GM23248 (cell line): ENCODE measurements at regions not wholly inside any gene's neighbourhood (a gene's known extent, or its start where the extent isn't known, plus 50 kb on each side); places are given as distances from the start of the nearest gene placed in this dataset.
A peak's percentile ranks its signal among the peaks of the same experiment; 100 is the strongest.

ENCODE experiments used
- DNase-seq: peaks from one replicate; pipeline ENCODE4 v3.0.0-alpha.2; 2015
- H2AFZ ChIP-seq: fragments of 200-600 bp; sonication (generic); 2 replicates; pipeline ENCODE4 v1.6.1; 2016; ENCODE audit warnings: antibody characterized with exemption
- H3F3A ChIP-seq: fragments of 200-600 bp; sonication (generic); 2 replicates; pipeline ENCODE4 v1.6.1; 2016; ENCODE audit warnings: mild to moderate bottlenecking, antibody characterized with exemption, mixed run types; ENCODE audit not compliant: insufficient read depth
- H3K27ac ChIP-seq: fragments of 200-600 bp; sonication (generic); 2 replicates; pipeline ENCODE4 v1.5.1; 2016; ENCODE audit warnings: mild to moderate bottlenecking
- H3K27me3 ChIP-seq: fragments of 200-600 bp; sonication (generic); replicated peaks from 2 replicates; pipeline ENCODE4 v1.6.1; 2016; ENCODE audit warnings: mild to moderate bottlenecking; ENCODE audit not compliant: insufficient read depth
- H3K36me3 ChIP-seq: fragments of 200-600 bp; sonication (generic); 2 replicates; pipeline ENCODE4 v1.6.1; 2016; ENCODE audit warnings: low read depth, mild to moderate bottlenecking
- H3K4me1 ChIP-seq: fragments of 200-600 bp; sonication (generic); 2 replicates; pipeline ENCODE4 v1.6.1; 2016; ENCODE audit warnings: mild to moderate bottlenecking; ENCODE audit not compliant: insufficient read depth
- H3K4me2 ChIP-seq: fragments of 200-600 bp; sonication (generic); one replicate; pipeline ENCODE4 v1.6.1; 2016; ENCODE audit warnings: mild to moderate bottlenecking; ENCODE audit not compliant: unreplicated experiment
- H3K4me3 ChIP-seq: fragments of 200-600 bp; sonication (generic); 2 replicates; pipeline ENCODE4 v1.5.1; 2016; ENCODE audit warnings: mild to moderate bottlenecking
- H3K79me2 ChIP-seq: fragments of 200-600 bp; sonication (generic); 2 replicates; pipeline ENCODE4 v1.6.1; 2016; ENCODE audit warnings: mild to moderate bottlenecking; ENCODE audit not compliant: insufficient read depth
- H3K9ac ChIP-seq: fragments of 200-600 bp; sonication (generic); 2 replicates; pipeline ENCODE4 v1.6.1; 2016; ENCODE audit warnings: mild to moderate bottlenecking
- H3K9me2 ChIP-seq: fragments of 200-600 bp; sonication (generic); 2 replicates; pipeline ENCODE4 v1.6.1; 2016; ENCODE audit warnings: mixed run types, mild to moderate bottlenecking, moderate library complexity; ENCODE audit not compliant: insufficient read depth
- H3K9me3 ChIP-seq: fragments of 200-600 bp; sonication (generic); one replicate; pipeline ENCODE4 v1.6.1; 2017; ENCODE audit warnings: low read depth
- H4K20me1 ChIP-seq: fragments of 200-600 bp; sonication (generic); 2 replicates; pipeline ENCODE4 v1.6.0; 2016; ENCODE audit not compliant: insufficient read depth
- EZH2 ChIP-seq: fragments of 200-600 bp; sonication (generic); IDR thresholded peaks from 2 replicates; pipeline ENCODE4 v1.6.1; 2018; ENCODE audit warnings: antibody characterized with exemption, mild to moderate bottlenecking; ENCODE audit not compliant: insufficient read depth, poor library complexity, severe bottlenecking
- EZH2phosphoT487 ChIP-seq: fragments of 200-600 bp; sonication (generic); IDR thresholded peaks from 2 replicates; pipeline ENCODE4 v1.6.1; 2018; ENCODE audit warnings: antibody characterized with exemption, moderate library complexity, mild to moderate bottlenecking, low read depth; ENCODE audit not compliant: insufficient read depth
- WGBS, 2 experiments: methylation state at CpG; one replicate each; pipeline ENCODE4 v1.1.6; 2015 to 2017; ENCODE audit warnings: low lambda C conversion rate in 2 of 2, low coverage in 1 of 2; ENCODE audit errors: missing lambda C conversion rate in 2 of 2; 5-methylcytosine and 5-hydroxymethylcytosine counted together
- in situ Hi-C: fragments of 300-500 bp; cut with MboI; formaldehyde crosslinking; loops from 2 replicates; pipeline ENCODE4 v1.15.0; 2020

GRCh38 chr12:69027411-69027881 lies 94.5 kb upstream of the CPM start:
- DNase-seq, result peak; percentile 27
- Histone ChIP-seq H3K4me1 (peaks cover 43% of the 10 kb centered on the region), H3K36me3 (no peaks in the 10 kb centered on the region), H3K9ac (no peak overlapping the region), H3K9me2 (no peaks in the 10 kb centered on the region; the same call in 1 of the 2 replicates), H3K4me2 (no peak overlapping the region), H2AFZ (no peak overlapping the region), H3F3A (peaks cover 27% of the 10 kb centered on the region; the same call in 1 of the 2 replicates), H4K20me1 (no peaks in the 10 kb centered on the region), H3K9me3 (no peaks in the 10 kb centered on the region), H3K27ac (no peak overlapping the region), H3K4me3 (no peak overlapping the region), H3K27me3 (no peaks in the 10 kb centered on the region), H3K79me2 (no peaks in the 10 kb centered on the region)
- in situ Hi-C loops, result no loop called here
- TF ChIP-seq EZH2 (no peak), EZH2phosphoT487 (no peak)
- WGBS, 2 experiments, result 82 to 87% methylated on average over 4 of the region's 4 CpGs

- Histone ChIP-seq H3K4me2 (no peak overlapping the region), H3K27ac (no peak overlapping the region), H4K20me1 (no peaks in the 10 kb centered on the region), H3K9me3 (no peaks in the 10 kb centered on the region), H3K9me2 (no peaks in the 10 kb centered on the region; the same call in 1 of the 2 replicates), H3K36me3 (no peaks in the 10 kb centered on the region), H3K4me3 (no peak overlapping the region), H3K27me3 (no peaks in the 10 kb centered on the region), H3K9ac (no peak overlapping the region), H2AFZ (no peak overlapping the region), H3K79me2 (no peaks in the 10 kb centered on the region), H3K4me1 (peaks cover 41% of the 10 kb centered on the region), H3F3A (peaks cover 27% of the 10 kb centered on the region; the same call in 1 of the 2 replicates)
- in situ Hi-C loops, result no loop called here
- DNase-seq, result peak; percentile 48
- TF ChIP-seq EZH2 (no peak), EZH2phosphoT487 (no peak)
- WGBS, 2 experiments, result 73 to 77% methylated on average over 11 of the region's 11 CpGs
These were observed 96.2 kb upstream of the CPM start for GRCh38 chr12:69028941-69029729.

GRCh38 chr12:69030321-69030720 lies 97.3 kb upstream of the CPM start:
- H2AFZ ChIP-seq, result no peak overlapping the region
- no peaks in the 10 kb centered on the region for H4K20me1 ChIP-seq
- DNase-seq, result no peak
- TF ChIP-seq EZH2 (no peak), EZH2phosphoT487 (no peak)
- H3K79me2 ChIP-seq, result no peaks in the 10 kb centered on the region
- H3F3A ChIP-seq, result peaks cover 19% of the 10 kb centered on the region; the same call in 1 of the 2 replicates
- H3K9me3 ChIP-seq, result no peaks in the 10 kb centered on the region
- H3K27me3 ChIP-seq, result no peaks in the 10 kb centered on the region
- no peak overlapping the region for H3K4me3 ChIP-seq
- WGBS, 2 experiments, result 71 to 76% methylated on average over 2 of the region's 2 CpGs
- H3K27ac ChIP-seq, result no peak overlapping the region
- no peaks in the 10 kb centered on the region; the same call in 1 of the 2 replicates for H3K9me2 ChIP-seq
- peaks cover 29% of the 10 kb centered on the region for H3K4me1 ChIP-seq
- H3K9ac ChIP-seq, result no peak overlapping the region
- no peaks in the 10 kb centered on the region for H3K36me3 ChIP-seq
- in situ Hi-C loops, result no loop called here
- no peak overlapping the region for H3K4me2 ChIP-seq

DNA sequence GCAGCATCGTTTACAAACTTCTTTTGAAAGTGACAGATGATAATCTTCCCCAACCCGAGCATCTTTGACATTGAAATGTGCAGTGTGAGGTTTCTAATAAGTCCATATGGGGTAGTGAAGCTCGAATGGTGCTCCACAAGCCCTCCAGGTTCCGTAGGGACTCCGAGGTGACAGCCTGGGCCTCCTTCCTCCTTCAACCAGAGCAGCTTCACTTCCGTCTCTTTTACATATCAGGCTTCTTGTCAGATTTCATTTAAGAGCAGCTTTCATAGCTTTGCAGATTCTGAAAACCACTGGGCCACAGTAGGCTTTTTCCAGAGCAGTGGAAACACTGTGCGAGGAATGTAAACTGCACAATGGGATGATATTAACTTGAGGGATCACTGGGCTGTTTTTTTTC lies 103.6 kb upstream of the CPM start:
- H3F3A ChIP-seq, result no peaks in the 10 kb centered on the region
- H3K27me3 ChIP-seq, result no peaks in the 10 kb centered on the region
- H3K27ac ChIP-seq, result no peak overlapping the region
- no peaks in the 10 kb centered on the region for H3K9me2 ChIP-seq
- no peak overlapping the region for H3K9ac ChIP-seq
- H3K79me2 ChIP-seq, result no peaks in the 10 kb centered on the region
- H3K4me2 ChIP-seq, result no peak overlapping the region
- H3K4me3 ChIP-seq, result no peak overlapping the region
- no peaks in the 10 kb centered on the region for H3K4me1 ChIP-seq
- WGBS, 2 experiments, result 82 to 89% methylated on average over 7 of the region's 7 CpGs
- H2AFZ ChIP-seq, result 0 out of 2 replicates have a peak overlapping the region, but pooled peaks have one; percentile 3
- no peaks in the 10 kb centered on the region for H4K20me1 ChIP-seq
- no peaks in the 10 kb centered on the region for H3K9me3 ChIP-seq
- TF ChIP-seq EZH2 (no peak), EZH2phosphoT487 (no peak)
- in situ Hi-C loops, result no loop called here
- no peak for DNase-seq
- no peaks in the 10 kb centered on the region for H3K36me3 ChIP-seq
